BJ (cell line): ENCODE measurements at regions not wholly inside any gene's neighbourhood (a gene's known extent, or its start where the extent isn't known, plus 50 kb on each side); places are given as distances from the start of the nearest gene placed in this dataset.

Experiments used
- CTCF ChIA-PET: fragments of 350-600 bp; formaldehyde crosslinking; extraction: SDS; loops from one replicate; lab custom pipeline; 2021; ENCODE audit warnings: antibody characterized with exemption, inconsistent platforms; lab: Yijun Ruan, JAX
- POLR2A ChIA-PET: fragments of 300-600 bp; sonication (Branson Sonifier 250); formaldehyde crosslinking; extraction: SDS; loops from one replicate; lab custom pipeline; 2021; ENCODE audit warnings: antibody characterized with exemption; lab: Charles Lee
- DNase-seq: peaks from one replicate; pipeline ENCODE4 v3.0.0-alpha.2; 2011; ENCODE audit warnings: low read depth
- H3K27me3 ChIP-seq: 2 replicates; pipeline ENCODE4 v1.6.0; 2011; ENCODE audit warnings: low read length; ENCODE audit not compliant: control insufficient read depth, insufficient read depth
- H3K36me3 ChIP-seq: 2 replicates; pipeline ENCODE4 v1.5.1; 2011; ENCODE audit warnings: low read length; ENCODE audit not compliant: control insufficient read depth, insufficient read depth
- H3K4me3 ChIP-seq: 2 replicates; pipeline ENCODE4 v1.5.1; 2011; ENCODE audit warnings: low read depth, mild to moderate bottlenecking, control low read depth, low read length
- CTCF ChIP-seq: IDR thresholded peaks from 2 replicates; pipeline ENCODE4 v1.5.1; 2011; ENCODE audit warnings: low read depth, mild to moderate bottlenecking, control low read depth, inconsistent platforms, low read length, moderate library complexity; ENCODE audit not compliant: insufficient read depth

GRCh38 chr10:3451516-3452172 lies 279.1 kb upstream of the PITRM1 start:
- H3K4me3 ChIP-seq: no peak overlapping the region
- POLR2A ChIA-PET: no interaction called here

GRCh38 chr10:3446221-3446620 lies 273.6 kb upstream of the PITRM1 start:
- TF ChIP-seq CTCF: no peak
- CTCF ChIA-PET: no interaction called here
- POLR2A ChIA-PET: no interaction called here

More at GRCh38 chr10:3451516-3452172, 279.1 kb upstream of the PITRM1 start:
- CTCF ChIA-PET: interaction anchor here (0.7 to 2.4 kb wide), 5 partner anchors 8 to 313 kb away, joined by 3 to 8 read pairs (median 3); no protein-coding TSS in a partner anchor
- no peaks in the 10 kb centered on the region for H3K36me3 ChIP-seq
- H3K27me3 ChIP-seq: no peaks in the 10 kb centered on the region
- no peak for TF ChIP-seq CTCF
- no peak for DNase-seq

GRCh38 chr10:3445648-3446047 lies 273.1 kb upstream of the PITRM1 start:
- no peak for DNase-seq
- POLR2A ChIA-PET: no interaction called here
- CTCF ChIA-PET: no interaction called here
- Histone ChIP-seq H3K27me3 (no peaks in the 10 kb centered on the region), H3K36me3 (no peaks in the 10 kb centered on the region), H3K4me3 (no peak overlapping the region)
- no peak for TF ChIP-seq CTCF

More at GRCh38 chr10:3446221-3446620, 273.6 kb upstream of the PITRM1 start:
- Histone ChIP-seq H3K27me3 (no peaks in the 10 kb centered on the region), H3K36me3 (no peaks in the 10 kb centered on the region), H3K4me3 (no peak overlapping the region)
- DNase-seq: no peak

- no peak for DNase-seq
- ChIA-PET POLR2A (no interaction called here), CTCF (interaction anchor here (2.1 kb wide), 1 partner anchor 9 kb away, joined by 8 read pairs; no protein-coding TSS in a partner anchor)
- no peaks in the 10 kb centered on the region for H3K27me3 ChIP-seq
- no peak overlapping the region for H3K4me3 ChIP-seq
- no peak for TF ChIP-seq CTCF
- no peaks in the 10 kb centered on the region for H3K36me3 ChIP-seq
Observed at GRCh38 chr10:3442451-3442990, 269.9 kb upstream of the PITRM1 start.

GRCh38 chr10:3439183-3439582 lies 266.6 kb upstream of the PITRM1 start:
- TF ChIP-seq CTCF: no peak

More at GRCh38 chr10:3439183-3439582, 266.6 kb upstream of the PITRM1 start:
- no peak overlapping the region for H3K4me3 ChIP-seq
- POLR2A ChIA-PET: no interaction called here
- DNase-seq: no peak
- CTCF ChIA-PET: interaction anchor here (0.6 kb wide), 1 partner anchor 792 kb away, joined by 3 read pairs; no protein-coding TSS in a partner anchor
- H3K27me3 ChIP-seq: no peaks in the 10 kb centered on the region
- no peaks in the 10 kb centered on the region for H3K36me3 ChIP-seq
